Liver (tissue), 8 donors: ENCODE measurements at regions not wholly inside any gene's neighbourhood (a gene's known extent, or its start where the extent isn't known, plus 50 kb on each side); places are given as distances from the start of the nearest gene placed in this dataset.

ENCODE experiments used
- DNase-seq: peaks from one replicate; pipeline ENCODE4 v3.0.0-alpha.2; 2017; ENCODE audit warnings: low spot score
- H3K27ac ChIP-seq, 2 donors: one replicate each; pipeline ENCODE4 v1.7.0; 2013; ENCODE audit warnings: inconsistent platforms in 2 of 2, low read length in 2 of 2, control low read depth in 1 of 2, low read depth in 1 of 2, mild to moderate bottlenecking in 1 of 2
- H3K27me3 ChIP-seq, 4 donors: one replicate each; pipeline versions ENCODE4 v1.6.1 to v1.7.0; 2013; ENCODE audit warnings: low read length in 3 of 4, inconsistent platforms in 1 of 4, mild to moderate bottlenecking in 1 of 4, moderate library complexity in 1 of 4; ENCODE audit not compliant: control insufficient read depth in 4 of 4, insufficient read depth in 4 of 4
- H3K36me3 ChIP-seq, 4 donors: one replicate each; pipeline versions ENCODE4 v1.6.1 to v1.7.0; 2013; ENCODE audit warnings: low read length in 3 of 4, mild to moderate bottlenecking in 3 of 4, low read depth in 1 of 4, moderate library complexity in 1 of 4; ENCODE audit not compliant: control insufficient read depth in 4 of 4, insufficient read depth in 3 of 4
- H3K4me1 ChIP-seq, 4 donors: one replicate each; pipeline versions ENCODE4 v1.6.1 to v1.7.0; 2013; ENCODE audit warnings: low read length in 3 of 4, mild to moderate bottlenecking in 3 of 4, moderate library complexity in 1 of 4; ENCODE audit not compliant: control insufficient read depth in 4 of 4, insufficient read depth in 4 of 4
- H3K4me3 ChIP-seq, 3 donors: one replicate each; pipeline versions ENCODE4 v1.6.1 to v1.7.0; 2013; ENCODE audit warnings: low read length in 3 of 3, control low read depth in 1 of 3, low read depth in 1 of 3, mild to moderate bottlenecking in 1 of 3
- H3K9ac ChIP-seq, 2 donors: one replicate each; pipeline ENCODE4 v1.7.0; 2013; ENCODE audit warnings: low read length in 2 of 2, mild to moderate bottlenecking in 2 of 2, moderate library complexity in 2 of 2, control low read depth in 1 of 2, low read depth in 1 of 2
- H3K9me3 ChIP-seq, 4 donors: one replicate each; pipeline versions ENCODE4 v1.6.1 to v1.7.0; 2013; ENCODE audit warnings: low read length in 3 of 4; ENCODE audit not compliant: control insufficient read depth in 4 of 4
- CTCF ChIP-seq: fragments of 150-350 bp; IDR thresholded peaks from 2 replicates; pipeline ENCODE4 v1.5.1; 2017; ENCODE audit warnings: improper control_type of control experiment, low read depth, low read length; ENCODE audit not compliant: missing input control
- EGR1 ChIP-seq, 2 donors: IDR thresholded peaks; 2 replicates each; pipeline ENCODE4 v1.6.1; 2016 to 2018; ENCODE audit warnings: antibody characterized with exemption in 2 of 2, low read depth in 2 of 2
- FOXA1 ChIP-seq: IDR thresholded peaks from 2 replicates; pipeline ENCODE4 v1.6.1; 2016; ENCODE audit warnings: antibody characterized with exemption
- FOXA2 ChIP-seq: IDR thresholded peaks from 2 replicates; pipeline ENCODE4 v1.6.1; 2016; ENCODE audit warnings: antibody characterized with exemption
- GABPA ChIP-seq, 2 donors: IDR thresholded peaks in 1 of 2; conservative IDR thresholded peaks in 1 of 2; 2 replicates each; pipeline ENCODE4 v1.6.1; 2016; ENCODE audit warnings: antibody characterized with exemption in 2 of 2, mild to moderate bottlenecking in 1 of 2, moderate library complexity in 1 of 2
- HNF4A ChIP-seq, 2 donors: conservative IDR thresholded peaks; 2 replicates each; pipeline ENCODE4 v1.6.1; 2016; ENCODE audit warnings: antibody characterized with exemption in 2 of 2, mild to moderate bottlenecking in 2 of 2
- HNF4G ChIP-seq: IDR thresholded peaks from 2 replicates; pipeline ENCODE4 v1.6.1; 2016; ENCODE audit warnings: antibody characterized with exemption
- JUND ChIP-seq, 2 donors: IDR thresholded peaks; 2 replicates each; pipeline ENCODE4 v1.6.1; 2016; ENCODE audit warnings: antibody characterized with exemption in 2 of 2
- NR2F2 ChIP-seq: IDR thresholded peaks from 2 replicates; pipeline ENCODE4 v1.6.1; 2016; ENCODE audit warnings: antibody characterized with exemption
- RAD21 ChIP-seq, 2 donors: IDR thresholded peaks; 2 replicates each; pipeline ENCODE4 v1.6.1; 2016; ENCODE audit warnings: antibody characterized with exemption in 2 of 2, mild to moderate bottlenecking in 2 of 2
- REST ChIP-seq: IDR thresholded peaks from 2 replicates; pipeline ENCODE4 v1.6.1; 2016; ENCODE audit warnings: antibody characterized with exemption, mild to moderate bottlenecking
- RXRA ChIP-seq, 2 donors: IDR thresholded peaks; 2 replicates each; pipeline ENCODE4 v1.6.1; 2017 to 2018; ENCODE audit warnings: antibody characterized with exemption in 2 of 2, mild to moderate bottlenecking in 1 of 2
- SP1 ChIP-seq: IDR thresholded peaks from 2 replicates; pipeline ENCODE4 v1.6.1; 2018; ENCODE audit warnings: antibody characterized with exemption, mild to moderate bottlenecking
- TAF1 ChIP-seq: conservative IDR thresholded peaks from 2 replicates; pipeline ENCODE4 v1.6.1; 2016; ENCODE audit warnings: antibody characterized with exemption, mild to moderate bottlenecking
- YY1 ChIP-seq: IDR thresholded peaks from 2 replicates; pipeline ENCODE4 v1.6.1; 2016; ENCODE audit warnings: antibody characterized with exemption, mild to moderate bottlenecking
- ZBTB33 ChIP-seq: IDR thresholded peaks from 2 replicates; pipeline ENCODE4 v1.6.1; 2016; ENCODE audit warnings: antibody characterized with exemption
- WGBS: extraction: QIAGEN DNeasy Blood & Tissue Kit; methylation state at CpG from one replicate; pipeline ENCODE4 v1.1.7; 2013; 5-methylcytosine and 5-hydroxymethylcytosine counted together
- TF ChIP-seq, protein P1 (sequence below): IDR thresholded peaks from 2 replicates; pipeline ENCODE4 v1.6.1; 2016; ENCODE audit warnings: antibody characterized with exemption
- TF ChIP-seq, protein P2 (sequence below): IDR thresholded peaks from 2 replicates; pipeline ENCODE4 v1.6.1; 2016; ENCODE audit warnings: antibody characterized with exemption
- donor health status: healthy.
- donor health status: healthy.
- donor health status: healthy.
- donor health status: healthy.
- donor health status: healthy.

DNA sequence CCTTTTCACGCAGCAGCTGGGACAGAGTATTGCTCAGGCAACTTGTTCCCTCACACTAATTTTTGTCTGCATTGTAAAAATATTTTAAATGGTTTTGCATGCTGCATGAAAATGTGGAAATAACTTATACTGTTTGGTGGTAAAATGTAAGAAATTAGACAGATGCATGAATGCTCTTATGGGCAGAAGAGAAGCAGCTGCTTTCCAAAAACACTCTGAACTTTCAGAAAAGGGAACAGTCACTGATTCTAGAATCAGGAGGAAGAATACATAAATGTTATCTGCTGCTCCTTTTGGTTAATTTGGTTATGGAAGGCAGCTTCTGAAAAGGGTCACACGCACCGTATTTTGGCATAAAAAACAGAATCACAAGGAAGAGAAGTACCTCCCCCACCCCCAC lies 87.0 kb upstream of the RUNX1 start (continued):
- TF ChIP-seq GABPA (IDR thresholded peaks at IDR 0.05 in 1 of 2, conservative IDR thresholded peaks at IDR 0.05 in 1 of 2): no peak

- Histone ChIP-seq H3K27ac (no peak overlapping the region), H3K36me3 (no peaks in the 10 kb centered on the region), H3K9ac (no peak overlapping the region), H3K27me3 (no peaks in the 10 kb centered on the region), H3K9me3 (no peaks in the 10 kb centered on the region), H3K4me3 (no peak overlapping the region), H3K4me1 (no peaks in the 10 kb centered on the region)
- no peak for DNase-seq
- no peak for TF ChIP-seq FOXA1
- no peak for TF ChIP-seq SP1
- no peak for TF ChIP-seq FOXA2
- TF ChIP-seq ZBTB33: no peak
- TF ChIP-seq EGR1 (IDR thresholded peaks at IDR 0.05; ENCODE audit: low read depth in 2 of 2): no peak
- no peak for TF ChIP-seq GABPA (IDR thresholded peaks at IDR 0.05 in 1 of 2, conservative IDR thresholded peaks at IDR 0.05 in 1 of 2)
- TF ChIP-seq TAF1: no peak
- TF ChIP-seq, protein P1, sequence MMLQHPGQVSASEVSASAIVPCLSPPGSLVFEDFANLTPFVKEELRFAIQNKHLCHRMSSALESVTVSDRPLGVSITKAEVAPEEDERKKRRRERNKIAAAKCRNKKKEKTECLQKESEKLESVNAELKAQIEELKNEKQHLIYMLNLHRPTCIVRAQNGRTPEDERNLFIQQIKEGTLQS: no peak
- TF ChIP-seq HNF4G: no peak
- no peak for TF ChIP-seq YY1
- TF ChIP-seq JUND (IDR thresholded peaks at IDR 0.05): no peak
- TF ChIP-seq RAD21 (IDR thresholded peaks at IDR 0.05): no peak
- no peak for TF ChIP-seq CTCF
- no peak for TF ChIP-seq RXRA (IDR thresholded peaks at IDR 0.05)
- no peak for TF ChIP-seq NR2F2
- TF ChIP-seq, protein P2, sequence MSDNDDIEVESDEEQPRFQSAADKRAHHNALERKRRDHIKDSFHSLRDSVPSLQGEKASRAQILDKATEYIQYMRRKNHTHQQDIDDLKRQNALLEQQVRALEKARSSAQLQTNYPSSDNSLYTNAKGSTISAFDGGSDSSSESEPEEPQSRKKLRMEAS: no peak
- no peak for TF ChIP-seq REST
- TF ChIP-seq HNF4A (conservative IDR thresholded peaks at IDR 0.05): no peak
- WGBS: 89% methylated on average over 7 of the region's 7 CpGs
Observed at GRCh38 chr21:35135481-35135880, 86.4 kb upstream of the RUNX1 start.
